ENCODE measurements at regions not wholly inside any gene's neighbourhood (a gene's known extent, or its start where the extent isn't known, plus 50 kb on each side); places are given as distances from the start of the nearest gene placed in this dataset.

- FAIRE-seq = no peak
- H2AK5ac ChIP-seq (ENCODE audit: low read depth, low read length) = no peak overlapping the region
- WGBS, 2 experiments (ENCODE audit: extremely low coverage in 1 of 2, insufficient coverage in 1 of 2, insufficient read length in 1 of 2, insufficient replicate concordance in 2 of 2, low coverage in 1 of 2, low lambda C conversion rate in 2 of 2, missing lambda C conversion rate in 1 of 2) = 49% methylated on average over 6 of the region's 6 CpGs; no CpG with 5 or more reads in 1 of the 2 experiments
- H3K27me3 ChIP-seq (replicated peaks in 1 of 4; ENCODE audit: control insufficient read depth in 3 of 4, extremely low read depth in 1 of 4, insufficient read depth in 3 of 4, low read length in 3 of 4) = no peaks in the 10 kb centered on the region
- ChIA-PET CTCF (ENCODE audit: partially characterized antibody) (no interaction called here), POLR2A (ENCODE audit: partially characterized antibody) (no interaction called here)
- H4K8ac ChIP-seq (ENCODE audit: extremely low read depth, insufficient read depth, low read length) = no peak overlapping the region
- no peaks in the 10 kb centered on the region for H3K79me2 ChIP-seq (ENCODE audit: control insufficient read depth in 1 of 2, insufficient read depth in 2 of 2, low read length in 2 of 2)
- H3K4ac ChIP-seq (replicated peaks; ENCODE audit: insufficient read length, low read depth, low read length) = no peak overlapping the region
- H4K91ac ChIP-seq (replicated peaks; ENCODE audit: insufficient read length, low read length) = no peak overlapping the region
- no peak overlapping the region for H3K18ac ChIP-seq (ENCODE audit: extremely low read depth, low read length)
- H3K4me3 ChIP-seq (ENCODE audit: extremely low read depth in 1 of 4, insufficient read depth in 2 of 4, low read depth in 3 of 4, low read length in 4 of 4) = no peak overlapping the region
- H3K27ac ChIP-seq (ENCODE audit: low read depth, low read length) = no peak overlapping the region
- no peaks in the 10 kb centered on the region for H3K79me1 ChIP-seq (ENCODE audit: low read depth, low read length)
- no peak overlapping the region for H3K9ac ChIP-seq (replicated peaks in 1 of 4; ENCODE audit: extremely low read depth in 1 of 4, low read depth in 3 of 4, low read length in 3 of 4)
- no peak overlapping the region for H3K56ac ChIP-seq (replicated peaks; ENCODE audit: insufficient read length, low read depth, low read length)
- no peaks in the 10 kb centered on the region for H3K4me1 ChIP-seq (replicated peaks in 1 of 4; ENCODE audit: control insufficient read depth in 3 of 4, insufficient read depth in 4 of 4, low read length in 3 of 4)
- no peak overlapping the region for H3K4me2 ChIP-seq (ENCODE audit: insufficient read depth in 1 of 2, low read depth in 2 of 2, low read length in 2 of 2)
- H3K14ac ChIP-seq (ENCODE audit: insufficient read length) = no peak overlapping the region
- no peaks in the 10 kb centered on the region for H3K36me3 ChIP-seq (ENCODE audit: control insufficient read depth in 2 of 4, insufficient read depth in 4 of 4, low read length in 3 of 4)
- H2BK15ac ChIP-seq (ENCODE audit: low read length) = no peak overlapping the region
- H2BK12ac ChIP-seq (ENCODE audit: low read depth, low read length) = no peak overlapping the region
- no peak overlapping the region for H3K23ac ChIP-seq (ENCODE audit: insufficient read length)
- no peaks in the 10 kb centered on the region for H3K23me2 ChIP-seq (ENCODE audit: low read depth, low read length)
- no peak overlapping the region for H2BK20ac ChIP-seq (ENCODE audit: low read length)
- H2BK5ac ChIP-seq (ENCODE audit: low read depth, low read length) = no peak overlapping the region
- DNase-seq (ENCODE audit: low read depth in 1 of 2, low spot score in 2 of 2) = no peak
- H2BK120ac ChIP-seq (replicated peaks; ENCODE audit: low read depth, low read length) = no peak overlapping the region
- H3K9me3 ChIP-seq (ENCODE audit: insufficient read depth in 2 of 2, low read depth in 1 of 2, low read length in 1 of 2) = peaks cover 57 to 60% of the 10 kb centered on the region in 2 experiments
- no peaks in the 10 kb centered on the region for H4K20me1 ChIP-seq (replicated peaks in 1 of 2; ENCODE audit: control insufficient read depth in 1 of 2, insufficient read depth in 2 of 2, low read length in 2 of 2)
- no peak overlapping the region for H2AFZ ChIP-seq (ENCODE audit: low read length)
- no peak overlapping the region for H4K5ac ChIP-seq (ENCODE audit: insufficient read length, low read depth, low read length)
- TF ChIP-seq JUND (IDR thresholded peaks at IDR 0.05; ENCODE audit: low read length) = no peak
- no peak for TF ChIP-seq BACH1 (IDR thresholded peaks at IDR 0.05; ENCODE audit: low read length)
- TF ChIP-seq SUZ12 (IDR thresholded peaks at IDR 0.05; ENCODE audit: low read length) = no peak
- no peak for TF ChIP-seq EP300 (IDR thresholded peaks at IDR 0.05; ENCODE audit: borderline replicate concordance in 1 of 2, low read depth in 2 of 2, low read length in 2 of 2)
- TF ChIP-seq ATF2 (IDR thresholded peaks at IDR 0.05; ENCODE audit: low read length) = no peak
- no peak for TF ChIP-seq SP4 (IDR thresholded peaks at IDR 0.05; ENCODE audit: low read length)
- TF ChIP-seq CTCF (IDR thresholded peaks at IDR 0.05; ENCODE audit: control extremely low read depth in 1 of 3, insufficient read depth in 1 of 3, low read depth in 1 of 3, low read length in 3 of 3) = no peak
- no peak for TF ChIP-seq SIX5 (IDR thresholded peaks at IDR 0.05; ENCODE audit: low read depth, low read length)
- TF ChIP-seq POLR2A (IDR thresholded peaks at IDR 0.05; ENCODE audit: control extremely low read depth in 1 of 2, low read depth in 2 of 2, low read length in 2 of 2) = no peak
- TF ChIP-seq CBX5 (IDR thresholded peaks at IDR 0.05; ENCODE audit: low read depth, low read length) = no peak
These were observed 1532.1 kb upstream of the TPTE start for GRCh38 chr21:8989261-8989711.

Data from H1 (cell line).